Endothelial cell of umbilical vein (primary cell): ENCODE measurements at regions not wholly inside any gene's neighbourhood (a gene's known extent, or its start where the extent isn't known, plus 50 kb on each side); places are given as distances from the start of the nearest gene placed in this dataset.

ENCODE experiments used
- BruUV-seq: library from RNA; stranded (reverse); fragments of 400-500 nt; replicated peaks from 2 replicates; lab custom pipeline; 2021; lab: Mats Ljungman, UMichigan
- CTCF ChIA-PET: fragments of 300-600, 350-600 bp; sonication (Branson Sonifier 250); formaldehyde crosslinking; loops from one replicate; lab custom pipeline; 2021; ENCODE audit warnings: antibody characterized with exemption, inconsistent platforms; lab: Charles Lee
- POLR2A ChIA-PET: fragments of 300-600, 350-600 bp; sonication (Branson Sonifier 250); formaldehyde crosslinking; loops from one replicate; lab custom pipeline; 2021; ENCODE audit warnings: antibody characterized with exemption, inconsistent platforms; lab: Charles Lee
- DNase-seq: peaks from one replicate; pipeline ENCODE4 v3.0.0-alpha.2; 2011; ENCODE audit warnings: low read depth, low spot score
- FAIRE-seq: peaks from 2 replicates; lab custom pipeline; 2011; peaks lifted over from hg19 to GRCh38; lab: Jason Lieb, UNC
- H2AFZ ChIP-seq: 2 replicates; pipeline ENCODE4 v1.6.0; 2012; ENCODE audit warnings: low read depth, low read length, control low read depth, inconsistent platforms
- H3K27ac ChIP-seq: 2 replicates; pipeline ENCODE4 v1.5.1; 2011; ENCODE audit warnings: low read depth, mild to moderate bottlenecking, control low read depth, low read length, moderate library complexity; ENCODE audit not compliant: insufficient read depth
- H3K27me3 ChIP-seq, 2 experiments: 2 replicates each; pipeline versions ENCODE4 v1.6.0 to v1.6.1; 2011; ENCODE audit warnings: low read length in 2 of 2, mixed read lengths in 1 of 2; ENCODE audit not compliant: control insufficient read depth in 2 of 2, insufficient read depth in 2 of 2
- H3K36me3 ChIP-seq, 2 experiments: 2 replicates in 1 of 2; 3 replicates in 1 of 2; pipeline ENCODE4 v1.5.1; 2011; ENCODE audit warnings: low read length in 2 of 2, mild to moderate bottlenecking in 1 of 2, moderate library complexity in 1 of 2; ENCODE audit not compliant: control insufficient read depth in 2 of 2, insufficient read depth in 2 of 2; ENCODE audit errors: extremely low read depth in 1 of 2
- H3K4me1 ChIP-seq: 3 replicates; pipeline ENCODE4 v1.5.1; 2011; ENCODE audit warnings: mild to moderate bottlenecking, low read length; ENCODE audit not compliant: control insufficient read depth, insufficient read depth; ENCODE audit errors: extremely low read depth
- H3K4me2 ChIP-seq: 2 replicates; pipeline ENCODE4 v1.6.1; 2011; ENCODE audit warnings: low read length, control low read depth, mixed read lengths; ENCODE audit not compliant: insufficient read depth
- H3K4me3 ChIP-seq, 3 experiments: fragments of 200-600 bp in 1 of 3; sonication (generic), shearing (Covaris generic) in 1 of 3; replicated peaks in 1 of 3; 2 replicates each; pipeline ENCODE4 v1.5.1; 2011 to 2016; ENCODE audit warnings: control low read depth in 3 of 3, low read length in 3 of 3, mild to moderate bottlenecking in 2 of 3, inconsistent platforms in 1 of 3, low read depth in 1 of 3, moderate library complexity in 1 of 3; ENCODE audit not compliant: insufficient read depth in 1 of 3
- H3K79me2 ChIP-seq: 2 replicates; pipeline ENCODE4 v1.6.0; 2012; ENCODE audit warnings: low read length, inconsistent platforms; ENCODE audit not compliant: control insufficient read depth, insufficient read depth
- H3K9ac ChIP-seq: replicated peaks from 2 replicates; pipeline ENCODE3; 2011; ENCODE audit warnings: low read length, control low read depth; ENCODE audit not compliant: insufficient read depth; ENCODE audit errors: extremely low read depth
- H3K9me1 ChIP-seq: replicated peaks from 3 replicates; pipeline ENCODE4 v1.6.0; 2011; ENCODE audit warnings: mild to moderate bottlenecking, low read length; ENCODE audit not compliant: control insufficient read depth, insufficient read depth; ENCODE audit errors: extremely low read depth
- H3K9me3 ChIP-seq: replicated peaks from 2 replicates; pipeline ENCODE4 v1.5.1; 2012; ENCODE audit warnings: low read length, inconsistent platforms; ENCODE audit not compliant: control insufficient read depth, insufficient read depth
- H4K20me1 ChIP-seq: replicated peaks from 2 replicates; pipeline ENCODE3; 2011; ENCODE audit warnings: mild to moderate bottlenecking, low read length; ENCODE audit not compliant: control insufficient read depth, insufficient read depth; ENCODE audit errors: extremely low read depth
- CTCF ChIP-seq, 2 donors: IDR thresholded peaks; 1 replicate in 1 of 2; 2 replicates in 1 of 2; pipeline ENCODE4 v1.5.1; 2011; ENCODE audit warnings: low read length in 2 of 2, mild to moderate bottlenecking in 2 of 2, moderate library complexity in 2 of 2, control low read depth in 1 of 2, inconsistent platforms in 1 of 2, low read depth in 1 of 2; ENCODE audit not compliant: insufficient read depth in 1 of 2; ENCODE audit errors: extremely low read depth in 1 of 2
- EZH2 ChIP-seq: IDR thresholded peaks from 2 replicates; pipeline ENCODE4 v1.6.1; 2012; ENCODE audit warnings: borderline replicate concordance, low read depth, mild to moderate bottlenecking, moderate library complexity, low read length, inconsistent platforms; ENCODE audit not compliant: severe bottlenecking
- FOS ChIP-seq: IDR thresholded peaks from 2 replicates; pipeline ENCODE4 v1.6.1; 2011; ENCODE audit warnings: mild to moderate bottlenecking, low read length, moderate library complexity, borderline replicate concordance; ENCODE audit not compliant: insufficient read depth
- MAX ChIP-seq: IDR thresholded peaks from 2 replicates; pipeline ENCODE4 v1.6.1; 2011; ENCODE audit not compliant: insufficient read depth, insufficient read length
- MYC ChIP-seq: IDR thresholded peaks from one replicate; pipeline ENCODE4 v1.6.1; 2011; ENCODE audit warnings: mild to moderate bottlenecking, low read depth, low read length
- POLR2A ChIP-seq: IDR thresholded peaks from 2 replicates; pipeline ENCODE4 v1.6.1; 2012; ENCODE audit warnings: low read depth, mild to moderate bottlenecking, control low read depth, low read length
- POLR2AphosphoS5 ChIP-seq: IDR thresholded peaks from 2 replicates; pipeline ENCODE4 v1.6.1; 2012; ENCODE audit warnings: low read depth, mild to moderate bottlenecking, control low read depth, low read length, moderate library complexity; ENCODE audit not compliant: insufficient read depth
- dilution Hi-C: fragments of 300-500 bp; cut with MboI; formaldehyde crosslinking; loops from one replicate; pipeline ENCODE4 v1.15.0; 2019; ENCODE audit warnings: low sequenced_read_pairs; ENCODE audit not compliant: extremely low pct_ligation_motif_present
- intact Hi-C: fragments of 100-400 bp; cut with micrococcal nuclease; formaldehyde crosslinking; loops from one replicate; pipeline ENCODE4 v1.10.0; 2022

- intact Hi-C loops: no loop called here
- Histone ChIP-seq H3K79me2 (no peaks in the 10 kb centered on the region), H3K4me1 (no peaks in the 10 kb centered on the region), H3K27me3 (no peaks in the 10 kb centered on the region), H3K27ac (no peak overlapping the region), H4K20me1 (no peaks in the 10 kb centered on the region), H3K4me2 (no peak overlapping the region), H3K9me1 (no peaks in the 10 kb centered on the region), H3K36me3 (no peaks in the 10 kb centered on the region), H3K9ac (no peak overlapping the region), H3K9me3 (peaks cover 3% of the 10 kb centered on the region), H2AFZ (no peak overlapping the region), H3K4me3 (no peak overlapping the region)
- TF ChIP-seq MYC (no peak), MAX (no peak), CTCF (IDR thresholded peaks at IDR 0.05; ENCODE audit: extremely low read depth in 1 of 2, insufficient read depth in 1 of 2, low read depth in 1 of 2, low read length in 2 of 2) (no peak)
- no TSS peak for BruUV-seq
- DNase-seq: no peak
- POLR2A ChIA-PET: no interaction called here
- dilution Hi-C loops: no loop called here
- CTCF ChIA-PET: no interaction called here
- no peak for FAIRE-seq
These were observed 1448.8 kb downstream of the TECRL start for GRCh38 chr4:62960415-62960814.

- Histone ChIP-seq H2AFZ (no peak overlapping the region), H3K9me3 (peaks cover 3% of the 10 kb centered on the region), H3K9me1 (no peaks in the 10 kb centered on the region), H4K20me1 (no peaks in the 10 kb centered on the region), H3K27ac (no peak overlapping the region), H3K27me3 (no peaks in the 10 kb centered on the region), H3K36me3 (no peaks in the 10 kb centered on the region), H3K9ac (no peak overlapping the region), H3K4me3 (no peak overlapping the region), H3K4me2 (no peak overlapping the region), H3K4me1 (no peaks in the 10 kb centered on the region), H3K79me2 (no peaks in the 10 kb centered on the region)
- no peak for DNase-seq
- dilution Hi-C loops (no loop called here), intact Hi-C loops (no loop called here)
- TF ChIP-seq MAX (no peak), MYC (no peak), FOS (no peak), POLR2A (no peak), POLR2AphosphoS5 (no peak), EZH2 (no peak), CTCF (IDR thresholded peaks at IDR 0.05; ENCODE audit: extremely low read depth in 1 of 2, insufficient read depth in 1 of 2, low read depth in 1 of 2, low read length in 2 of 2) (no peak)
- no TSS peak for BruUV-seq
- CTCF ChIA-PET: no interaction called here
- POLR2A ChIA-PET: no interaction called here
- no peak for FAIRE-seq
These were observed 1455.5 kb downstream of the TECRL start for GRCh38 chr4:62953752-62954151.
